Ishikawa (cell line): ENCODE measurements at regions not wholly inside any gene's neighbourhood (a gene's known extent, or its start where the extent isn't known, plus 50 kb on each side); places are given as distances from the start of the nearest gene placed in this dataset.

ENCODE experiments used
- CEBPB ChIP-seq: IDR thresholded peaks from 2 replicates; pipeline ENCODE4 v1.6.1; 2012
- CREB1 ChIP-seq: IDR thresholded peaks from 2 replicates; pipeline ENCODE4 v1.6.1; 2012; ENCODE audit warnings: low read depth
- EGR1 ChIP-seq: IDR thresholded peaks from 2 replicates; pipeline ENCODE4 v1.6.1; 2012
- EP300 ChIP-seq: IDR thresholded peaks from 2 replicates; pipeline ENCODE4 v1.6.1; 2012; ENCODE audit warnings: borderline replicate concordance
- FOXM1 ChIP-seq: IDR thresholded peaks from 2 replicates; pipeline ENCODE4 v1.6.1; 2012; ENCODE audit warnings: low read depth, borderline replicate concordance
- MAX ChIP-seq: IDR thresholded peaks from 2 replicates; pipeline ENCODE4 v1.6.1; 2012
- NFIC ChIP-seq: IDR thresholded peaks from 2 replicates; pipeline ENCODE4 v1.6.1; 2012
- RAD21 ChIP-seq: IDR thresholded peaks from 2 replicates; pipeline ENCODE4 v1.6.1; 2012; ENCODE audit warnings: low read depth
- REST ChIP-seq: IDR thresholded peaks from 2 replicates; pipeline ENCODE4 v1.6.1; 2012; ENCODE audit warnings: low read depth, mild to moderate bottlenecking
- TAF1 ChIP-seq: IDR thresholded peaks from 2 replicates; pipeline ENCODE4 v1.6.1; 2012; ENCODE audit warnings: low read depth, mild to moderate bottlenecking
- TCF12 ChIP-seq: IDR thresholded peaks from 2 replicates; pipeline ENCODE4 v1.6.1; 2012; ENCODE audit warnings: low read depth
- TEAD4 ChIP-seq: IDR thresholded peaks from 2 replicates; pipeline ENCODE4 v1.6.1; 2012
- USF1 ChIP-seq: IDR thresholded peaks from 2 replicates; pipeline ENCODE4 v1.6.1; 2012
- YY1 ChIP-seq: IDR thresholded peaks from 2 replicates; pipeline ENCODE4 v1.6.1; 2012; ENCODE audit warnings: low read depth
- ZBTB7A ChIP-seq: IDR thresholded peaks from 2 replicates; pipeline ENCODE4 v1.6.1; 2012; ENCODE audit warnings: low read depth

- no peak for TF ChIP-seq USF1
- no peak for TF ChIP-seq MAX
- no peak for TF ChIP-seq EP300
- no peak for TF ChIP-seq TEAD4
- no peak for TF ChIP-seq RAD21
- no peak for TF ChIP-seq NFIC
- no peak for TF ChIP-seq FOXM1
- no peak for TF ChIP-seq ZBTB7A
- TF ChIP-seq CREB1 = no peak
- TF ChIP-seq REST = no peak
- no peak for TF ChIP-seq EGR1
- TF ChIP-seq YY1 = no peak
- no peak for TF ChIP-seq TAF1
- no peak for TF ChIP-seq CEBPB
- no peak for TF ChIP-seq TCF12
Measured at GRCh38 chr3:31367518-31367917, 165.2 kb upstream of the STT3B start.

- TF ChIP-seq REST (no peak), YY1 (no peak), MAX (no peak), CREB1 (no peak), FOXM1 (no peak), CEBPB (no peak), TCF12 (no peak), USF1 (no peak), EGR1 (no peak)
Measured at GRCh38 chr3:31369637-31370379, 162.9 kb upstream of the STT3B start.

GRCh38 chr3:31370380-31370666 is 162.4 kb upstream of the STT3B start:
- no peak for TF ChIP-seq ZBTB7A

GRCh38 chr3:31370681-31371080 is 162.0 kb upstream of the STT3B start:
- TF ChIP-seq USF1 (no peak), RAD21 (no peak), TEAD4 (no peak)

- TF ChIP-seq USF1 = no peak
- TF ChIP-seq EP300 = no peak
- no peak for TF ChIP-seq NFIC
- TF ChIP-seq REST = no peak
- TF ChIP-seq TEAD4 = no peak
- no peak for TF ChIP-seq YY1
- TF ChIP-seq MAX = no peak
- no peak for TF ChIP-seq TAF1
- no peak for TF ChIP-seq CREB1
- no peak for TF ChIP-seq TCF12
- TF ChIP-seq ZBTB7A = no peak
- no peak for TF ChIP-seq CEBPB
- no peak for TF ChIP-seq FOXM1
- no peak for TF ChIP-seq EGR1
- TF ChIP-seq RAD21 = no peak
Measured at GRCh38 chr3:31371484-31372177, 161.1 kb upstream of the STT3B start.
